GM19438 (cell line): ENCODE measurements at regions not wholly inside any gene's neighbourhood (a gene's known extent, or its start where the extent isn't known, plus 50 kb on each side); places are given as distances from the start of the nearest gene placed in this dataset.

Source experiments
- ATAC-seq: cut with Tn5 transposase; IDR thresholded peaks from one replicate; pipeline ENCODE4 v1.9.1; 2021; ENCODE audit warnings: low read depth; ENCODE audit not compliant: unreplicated experiment

- no peak for ATAC-seq
Measured at GRCh38 chr6:126145351-126145750, 159.0 kb downstream of the TRMT11 start.

GRCh38 chr6:126147291-126147815 is 161.0 kb downstream of the TRMT11 start:
- no peak for ATAC-seq

GRCh38 chr6:126148853-126149252 is 162.5 kb downstream of the TRMT11 start:
- ATAC-seq, result no peak

- ATAC-seq, result no peak
Measured at GRCh38 chr6:126152372-126152745, 166.0 kb downstream of the TRMT11 start.

- ATAC-seq, result no peak
Measured at GRCh38 chr6:126153661-126154060, 167.3 kb downstream of the TRMT11 start.

- ATAC-seq, result peak; percentile 81
Measured at GRCh38 chr6:126156973-126157372, 170.6 kb downstream of the TRMT11 start.

GRCh38 chr6:126167726-126168125 is 172.2 kb upstream of the CENPW start:
- ATAC-seq, result no peak

- no peak for ATAC-seq
Measured at GRCh38 chr6:126170433-126170832, 169.5 kb upstream of the CENPW start.

- ATAC-seq, result peak; percentile 89
Measured at GRCh38 chr6:126170978-126171382, 168.9 kb upstream of the CENPW start.

- ATAC-seq, result no peak
Measured at GRCh38 chr6:126172131-126172530, 167.8 kb upstream of the CENPW start.

- ATAC-seq, result no peak
Measured at GRCh38 chr6:126173265-126173664, 166.7 kb upstream of the CENPW start.

- no peak for ATAC-seq
Measured at GRCh38 chr6:126174697-126175096, 165.2 kb upstream of the CENPW start.

GRCh38 chr6:126175251-126175650 is 164.7 kb upstream of the CENPW start:
- ATAC-seq, result no peak

- ATAC-seq, result no peak
Measured at GRCh38 chr6:126176282-126176681, 163.6 kb upstream of the CENPW start.

GRCh38 chr6:126180585-126180984 is 159.3 kb upstream of the CENPW start:
- no peak for ATAC-seq

GRCh38 chr6:126181173-126181741 is 158.7 kb upstream of the CENPW start:
- ATAC-seq, result no peak

GRCh38 chr6:126181890-126182289 is 158.0 kb upstream of the CENPW start:
- ATAC-seq, result no peak

GRCh38 chr6:126182650-126183311 is 157.1 kb upstream of the CENPW start:
- ATAC-seq, result no peak

- no peak for ATAC-seq
Measured at GRCh38 chr6:126185774-126186173, 154.1 kb upstream of the CENPW start.

GRCh38 chr6:126188279-126188909 is 151.5 kb upstream of the CENPW start:
- no peak for ATAC-seq

- ATAC-seq, result no peak
Measured at GRCh38 chr6:126195625-126196236, 144.2 kb upstream of the CENPW start.
